ENCODE measurements at regions not wholly inside any gene's neighbourhood (a gene's known extent, or its start where the extent isn't known, plus 50 kb on each side); places are given as distances from the start of the nearest gene placed in this dataset.

GRCh38 chr6:43917878-43918382 lies 147.9 kb downstream of the VEGFA start:
- TF ChIP-seq CTCF (IDR thresholded peaks at IDR 0.05 in 2 of 3, conservative IDR thresholded peaks at IDR 0.05 in 1 of 3; ENCODE audit: control insufficient read depth in 2 of 3, extremely low read depth in 1 of 3, insufficient read depth in 1 of 3, low read depth in 3 of 3, low read length in 3 of 3) (no peak), RAD21 (IDR thresholded peaks at IDR 0.05; ENCODE audit: insufficient read depth, low read depth, low read length) (no peak), MAX (IDR thresholded peaks at IDR 0.05; ENCODE audit: low read depth, low read length) (no peak), POLR2AphosphoS5 (IDR thresholded peaks at IDR 0.05; ENCODE audit: low read length) (no peak), SIN3A (IDR thresholded peaks at IDR 0.05; ENCODE audit: low read depth, low read length) (no peak), MEF2A (IDR thresholded peaks at IDR 0.05; ENCODE audit: insufficient read depth, low read depth, low read length) (no peak)
